ENCODE measurements at regions not wholly inside any gene's neighbourhood (a gene's known extent, or its start where the extent isn't known, plus 50 kb on each side); places are given as distances from the start of the nearest gene placed in this dataset.
"Not testable (repeated sequence)": the region's sequence is repeated elsewhere in the genome, so short reads cannot be mapped to it uniquely, and the experiment has no call there.

GRCh38 chr18:22285361-22286140, 116.2 kb downstream of the GATA6 start:
- FAIRE-seq: no peak

GRCh38 chr18:22284581-22285360, 115.4 kb downstream of the GATA6 start:
- FAIRE-seq: no peak

More at GRCh38 chr18:22285361-22286140, 116.2 kb downstream of the GATA6 start:
- DNase-seq (ENCODE audit: low spot score): no peak

GRCh38 chr18:22283855-22284254, 114.5 kb downstream of the GATA6 start:
- FAIRE-seq: peak; percentile 20
- DNase-seq (ENCODE audit: low spot score): not testable (repeated sequence)

More at GRCh38 chr18:22284581-22285360, 115.4 kb downstream of the GATA6 start:
- no peak for DNase-seq (ENCODE audit: low spot score)

- FAIRE-seq: peak; percentile 79
- no peak for DNase-seq (ENCODE audit: low spot score)
Measured at GRCh38 chr18:22283397-22283796, 114.0 kb downstream of the GATA6 start.

GRCh38 chr18:22283116-22283395, 113.7 kb downstream of the GATA6 start:
- DNase-seq (ENCODE audit: low spot score): no peak
- no peak for FAIRE-seq

- FAIRE-seq: no peak
- peak; percentile 78 for DNase-seq (ENCODE audit: low spot score)
Measured at GRCh38 chr18:22282311-22283115, 113.1 kb downstream of the GATA6 start.

GRCh38 chr18:22280453-22280750, 111.0 kb downstream of the GATA6 start:
- DNase-seq (ENCODE audit: low spot score): no peak
- no peak for FAIRE-seq

- FAIRE-seq (peak; percentile 55), DNase-seq (ENCODE audit: low spot score) (peak; percentile 68)
Measured at GRCh38 chr18:22279741-22280452, 110.5 kb downstream of the GATA6 start.

GRCh38 chr18:22278798-22279197, 109.4 kb downstream of the GATA6 start:
- no peak for DNase-seq (ENCODE audit: low spot score)
- FAIRE-seq: no peak

- FAIRE-seq: peak; percentile 85
- DNase-seq (ENCODE audit: low spot score): peak; percentile 82
Measured at GRCh38 chr18:22277758-22278157, 108.4 kb downstream of the GATA6 start.

GRCh38 chr18:22276334-22276713, 106.9 kb downstream of the GATA6 start:
- no peak for DNase-seq (ENCODE audit: low spot score)
- no peak for FAIRE-seq

- no peak for FAIRE-seq
- no peak for DNase-seq (ENCODE audit: low spot score)
Measured at GRCh38 chr18:22275706-22276333, 106.4 kb downstream of the GATA6 start.

GRCh38 chr18:22273101-22274039, 104.0 kb downstream of the GATA6 start:
- FAIRE-seq (no peak), DNase-seq (ENCODE audit: low spot score) (no peak)

- DNase-seq (ENCODE audit: low spot score) (no peak), FAIRE-seq (no peak)
Measured at GRCh38 chr18:22272242-22272641, 102.9 kb downstream of the GATA6 start.

- DNase-seq (ENCODE audit: low spot score) (no peak), FAIRE-seq (no peak)
Measured at GRCh38 chr18:22271030-22271429, 101.6 kb downstream of the GATA6 start.

GRCh38 chr18:22268641-22269128, 99.3 kb downstream of the GATA6 start:
- FAIRE-seq (no peak), DNase-seq (ENCODE audit: low spot score) (no peak)

- DNase-seq (ENCODE audit: low spot score): no peak
- no peak for FAIRE-seq
Measured at GRCh38 chr18:22267697-22268096, 98.3 kb downstream of the GATA6 start.

GRCh38 chr18:22267225-22267624, 97.8 kb downstream of the GATA6 start:
- no peak for DNase-seq (ENCODE audit: low spot score)

GRCh38 chr18:22265838-22266237, 96.4 kb downstream of the GATA6 start:
- no peak for DNase-seq (ENCODE audit: low spot score)
- FAIRE-seq: no peak

More at GRCh38 chr18:22267225-22267624, 97.8 kb downstream of the GATA6 start:
- peak; percentile 23 for FAIRE-seq
